CD4-positive, alpha-beta T cell treated with Interleukin-4 for 1 hour (primary cell): ENCODE measurements at regions not wholly inside any gene's neighbourhood (a gene's known extent, or its start where the extent isn't known, plus 50 kb on each side); places are given as distances from the start of the nearest gene placed in this dataset.
"Not testable (repeated sequence)": the region's sequence is repeated elsewhere in the genome, so short reads cannot be mapped to it uniquely, and the experiment has no call there.

Experiments
- DNase-seq, 2 donors: peaks; one replicate each; pipeline ENCODE4 v3.0.0-alpha.2; 2020 to 2022

DNA sequence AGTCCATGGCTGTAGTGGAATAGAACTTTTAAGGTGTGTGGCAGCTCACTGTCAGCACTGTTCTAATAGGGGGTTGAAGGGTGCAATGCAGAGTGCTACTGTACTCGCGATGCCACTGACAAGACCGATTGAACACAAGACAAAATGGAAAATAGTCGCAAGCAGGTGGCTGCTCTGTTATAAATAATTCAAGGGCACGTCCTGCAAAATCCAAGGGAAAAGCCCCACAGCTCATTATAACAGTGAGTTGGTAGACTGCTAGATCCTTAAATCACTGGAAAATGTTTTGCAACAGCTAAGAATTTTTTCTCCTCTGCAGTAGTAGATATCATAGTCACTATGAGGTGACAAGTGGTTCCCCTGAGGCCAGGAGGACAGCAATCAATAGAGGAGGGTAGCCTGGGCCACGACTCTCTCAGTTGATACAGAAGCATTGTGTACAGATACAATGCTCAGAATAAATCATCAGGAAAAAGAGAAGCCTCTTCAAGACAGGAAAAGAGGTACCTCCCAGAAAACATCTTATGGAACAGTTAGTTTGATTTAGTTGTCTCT lies 926.3 kb downstream of the TLE4 start:
- DNase-seq: no peak

DNA sequence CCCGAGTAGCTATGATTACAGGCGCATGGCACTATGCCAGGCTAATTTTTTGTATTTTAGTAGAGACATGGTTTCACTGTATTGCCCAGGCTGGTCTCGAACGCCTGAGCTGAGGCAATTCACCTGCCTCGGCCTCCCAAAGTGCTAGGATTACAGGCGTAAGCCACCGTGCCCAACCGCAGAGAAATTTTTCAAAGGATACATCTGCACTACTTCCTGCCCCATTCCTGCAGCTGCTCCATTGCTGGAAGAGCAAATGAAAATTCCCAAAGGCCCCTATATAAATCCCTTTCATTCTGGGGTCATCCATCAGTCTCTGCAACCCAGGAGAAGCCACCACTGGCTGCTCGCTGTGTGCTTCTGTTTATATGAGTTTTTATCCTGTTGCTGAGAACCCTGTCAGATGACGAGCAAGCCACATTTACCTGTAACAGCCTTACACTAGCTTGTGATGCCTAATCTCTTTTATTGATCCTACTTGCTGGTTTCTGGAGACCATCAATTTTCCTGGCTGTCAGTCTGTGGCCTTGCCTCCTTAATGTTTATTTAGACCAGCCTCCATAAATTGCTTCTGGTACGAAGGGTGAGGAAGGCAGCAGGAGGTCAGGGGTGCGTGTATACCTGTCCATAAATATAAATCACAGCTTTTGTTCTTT lies 925.3 kb downstream of the TLE4 start:
- no peak for DNase-seq

DNA sequence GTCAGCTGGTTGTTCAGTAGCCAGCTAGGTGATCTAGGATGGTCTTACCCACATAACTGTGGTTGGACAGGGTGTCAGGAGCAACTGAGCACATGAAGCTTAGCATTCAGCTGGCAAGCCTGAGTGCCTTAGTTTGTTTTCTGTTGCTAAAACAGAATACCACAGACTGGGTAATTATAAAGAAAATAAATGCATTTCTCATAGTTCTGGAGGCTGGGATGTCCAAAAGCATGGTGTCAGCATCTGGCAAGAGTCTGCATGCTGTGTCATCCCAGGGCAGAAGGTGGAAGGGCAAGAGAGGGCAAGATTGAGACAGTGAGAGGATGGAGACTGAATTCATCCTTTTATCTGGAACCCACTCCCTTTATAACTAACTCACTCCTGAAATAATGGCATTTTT lies 921.5 kb downstream of the TLE4 start:
- DNase-seq: no peak

DNA sequence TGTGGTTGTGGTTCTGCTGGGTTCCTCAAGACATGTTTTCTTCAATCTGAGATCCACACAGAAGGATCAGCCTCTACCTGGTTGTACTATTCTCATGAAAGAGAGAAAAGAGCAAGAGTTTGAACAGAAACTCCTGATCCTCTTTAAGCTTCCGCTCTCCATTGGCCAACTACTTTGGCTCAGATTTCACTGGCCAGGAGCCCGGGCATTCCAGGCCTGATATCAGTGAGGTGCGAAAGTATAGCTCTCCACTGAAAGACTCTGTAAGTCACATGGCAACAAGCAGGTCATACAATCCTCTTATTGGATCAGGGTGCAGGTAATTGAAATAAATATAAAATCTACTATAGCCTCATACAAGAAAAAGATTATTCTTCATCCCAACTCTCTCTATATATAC lies 920.5 kb downstream of the TLE4 start:
- no peak for DNase-seq

DNA sequence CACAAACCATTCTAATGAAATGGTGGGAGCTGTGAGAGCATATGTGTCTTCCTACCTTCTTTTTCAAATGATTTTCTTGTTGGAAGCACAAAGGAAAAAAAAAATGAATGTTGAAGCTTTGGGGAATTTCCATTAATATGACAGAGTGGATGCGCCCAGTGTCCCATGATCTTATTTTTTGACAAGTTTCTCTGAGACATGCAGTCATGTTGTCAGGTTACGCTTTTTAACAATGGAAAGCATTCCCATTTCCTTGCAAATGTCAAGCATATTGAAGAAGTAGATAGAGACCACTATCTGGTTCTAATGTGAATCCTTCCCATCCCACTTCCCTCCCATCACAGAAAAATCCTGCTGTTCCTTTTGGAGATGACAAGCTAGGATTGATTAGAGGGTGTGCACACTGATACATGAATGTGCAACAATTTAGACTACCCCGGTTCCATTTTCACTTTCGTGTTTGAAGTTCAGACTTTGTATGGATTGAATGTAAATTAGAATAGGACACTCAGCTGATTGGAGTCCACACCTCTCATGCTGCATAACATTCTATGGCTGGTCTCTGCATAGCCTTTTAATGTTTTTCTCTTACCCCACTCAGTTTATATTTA lies 919.4 kb downstream of the TLE4 start:
- DNase-seq: no peak

DNA sequence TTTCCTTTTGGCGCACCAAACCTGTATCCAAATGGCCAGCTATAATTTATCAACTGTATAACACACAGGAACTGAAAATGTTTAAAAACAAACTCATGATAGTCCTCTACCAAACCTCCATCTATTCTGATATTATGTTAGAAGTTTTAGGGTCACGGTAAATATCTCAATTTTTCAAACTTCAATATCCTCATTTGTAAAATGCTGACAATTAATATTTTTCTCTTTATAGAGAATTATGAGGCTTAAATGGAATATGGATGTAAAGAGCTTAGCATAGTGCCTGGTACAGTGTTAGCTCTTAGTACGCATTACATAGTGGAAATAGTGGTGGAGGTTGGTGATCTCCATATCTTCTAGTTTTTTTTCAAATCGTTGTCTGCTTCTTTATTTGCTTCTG lies 917.6 kb downstream of the TLE4 start:
- no peak for DNase-seq

DNA sequence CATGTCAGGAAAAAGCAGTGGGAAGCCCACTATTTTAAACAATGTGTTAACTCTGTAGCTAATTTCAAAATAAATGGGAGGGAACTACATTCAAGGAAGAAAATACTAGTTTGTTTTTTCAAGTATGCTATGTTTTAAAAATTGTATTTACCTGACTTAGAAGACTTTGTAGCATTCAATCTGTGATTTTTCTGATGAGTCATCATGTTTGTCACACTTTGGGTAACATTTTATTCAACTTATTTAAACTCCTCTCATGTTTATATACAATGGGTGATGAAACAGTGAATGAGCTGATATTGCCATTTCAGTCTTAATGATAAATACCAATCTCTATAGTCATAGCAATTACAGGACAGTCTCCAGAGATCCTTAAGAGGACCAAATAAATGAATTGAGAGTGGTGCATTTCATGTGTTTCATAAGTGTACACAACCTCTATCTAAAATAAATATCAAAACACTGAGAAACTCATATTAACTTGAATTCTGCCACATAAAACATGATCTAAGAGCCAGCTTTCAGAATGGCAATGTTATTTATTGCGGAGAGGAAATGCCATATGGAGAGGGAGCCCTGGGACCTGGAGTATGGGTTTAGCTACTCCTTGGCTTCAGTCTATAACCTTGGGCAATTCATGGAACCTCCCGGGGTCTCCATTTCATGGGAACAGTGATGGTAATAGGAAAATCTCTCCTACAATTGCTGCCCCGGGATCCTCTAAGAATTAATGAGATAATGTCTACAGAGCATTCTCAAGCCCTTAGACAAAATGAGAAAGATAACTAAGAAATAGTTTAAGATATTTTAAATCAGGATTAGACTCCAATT lies 913.9 kb downstream of the TLE4 start:
- no peak for DNase-seq

DNA sequence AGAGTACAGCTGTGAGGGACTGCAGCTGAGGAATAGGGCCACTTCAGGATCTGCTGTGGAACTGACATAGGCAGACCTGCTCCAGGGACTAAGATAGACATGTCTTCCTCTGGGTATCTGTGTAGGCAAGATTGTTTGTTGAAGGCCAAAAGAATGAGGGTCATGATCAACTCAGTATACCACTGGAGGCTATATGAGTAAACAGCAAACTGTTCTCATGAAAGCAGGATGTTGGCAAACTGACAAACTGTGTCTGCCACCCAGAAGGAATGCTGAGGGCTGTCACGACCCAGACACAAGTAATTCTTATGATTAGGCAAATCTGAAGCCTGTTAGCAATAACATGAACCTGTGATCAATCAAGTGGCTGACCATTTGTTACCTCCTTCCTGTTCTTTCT lies 910.5 kb downstream of the TLE4 start:
- not testable (repeated sequence) for DNase-seq

DNA sequence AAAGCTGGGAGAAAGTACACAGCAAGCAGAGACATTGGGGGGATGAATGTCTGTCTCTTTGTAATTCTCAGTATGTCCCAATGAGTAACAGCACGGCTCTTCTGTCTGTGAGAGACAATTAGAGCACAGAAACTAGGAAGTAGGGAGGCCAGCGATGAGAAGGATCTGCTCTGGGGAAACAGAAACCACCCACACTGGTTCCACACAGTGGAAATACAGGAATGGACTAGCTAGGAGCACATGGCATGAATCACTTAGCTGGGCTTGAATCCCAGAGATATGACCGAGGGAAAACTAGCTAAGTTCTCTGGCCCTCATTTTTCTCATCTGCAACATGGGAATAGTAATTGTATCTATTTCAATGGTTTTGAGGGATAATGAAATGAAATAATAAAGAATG lies 895.9 kb downstream of the TLE4 start:
- DNase-seq: no peak

DNA sequence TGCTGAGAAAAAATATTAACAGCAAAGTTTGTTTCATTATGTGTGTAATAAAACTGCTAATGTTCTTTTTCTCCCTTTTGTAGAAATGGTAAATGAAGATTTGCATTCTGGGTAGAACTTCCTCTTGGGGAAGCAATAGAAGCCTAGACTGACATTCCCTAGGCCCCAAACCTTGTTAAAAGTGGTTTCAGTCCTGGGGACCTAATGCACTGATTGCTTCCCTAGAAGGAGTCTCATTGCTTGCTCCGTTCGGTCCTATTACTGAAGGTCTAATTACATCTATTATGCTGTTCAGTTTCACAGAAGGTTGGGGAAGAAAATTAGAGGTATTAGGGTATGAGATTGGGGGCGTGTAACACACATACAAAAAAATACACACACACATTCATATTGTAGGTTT lies 893.8 kb downstream of the TLE4 start:
- DNase-seq: no peak

DNA sequence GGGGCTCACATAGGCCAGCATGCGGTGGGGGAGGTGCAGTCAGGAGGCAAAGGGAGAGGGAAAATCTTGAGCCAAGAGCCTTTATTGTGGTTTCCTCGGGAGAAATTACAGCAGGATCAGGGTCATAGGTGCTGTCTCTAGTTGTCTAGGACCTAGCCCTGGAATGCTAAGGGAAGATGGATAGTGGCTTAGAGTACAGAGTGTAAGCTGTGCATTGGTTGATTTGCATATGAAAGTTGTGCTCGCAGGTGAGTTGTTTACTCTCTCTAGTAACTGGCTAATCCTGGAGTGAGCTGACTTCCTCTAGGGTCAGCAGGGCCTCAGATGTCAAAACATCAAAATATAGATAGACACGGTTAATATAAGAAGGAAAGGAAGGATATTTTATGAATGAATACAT lies 877.7 kb downstream of the TLE4 start:
- DNase-seq: no peak

DNA sequence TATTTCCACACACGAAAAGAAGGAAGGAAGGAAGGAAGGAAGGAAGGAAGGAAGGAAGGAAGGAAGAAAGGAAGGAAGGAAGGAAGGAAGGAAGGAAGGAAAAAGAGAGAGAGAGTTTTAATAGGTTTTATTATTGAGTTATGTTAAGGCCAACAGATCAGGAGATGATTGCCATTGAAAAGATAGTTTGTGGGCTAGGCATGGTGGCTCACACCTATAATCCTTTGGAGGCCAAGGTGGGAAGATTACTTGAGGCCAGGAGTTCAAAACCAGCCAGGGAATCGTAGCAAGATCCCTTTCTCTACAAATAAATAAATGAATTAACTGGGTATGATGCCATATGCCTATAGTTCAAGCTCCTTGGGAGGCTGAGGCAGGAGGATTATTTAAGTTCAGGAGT lies 877.2 kb downstream of the TLE4 start:
- DNase-seq: no peak

DNA sequence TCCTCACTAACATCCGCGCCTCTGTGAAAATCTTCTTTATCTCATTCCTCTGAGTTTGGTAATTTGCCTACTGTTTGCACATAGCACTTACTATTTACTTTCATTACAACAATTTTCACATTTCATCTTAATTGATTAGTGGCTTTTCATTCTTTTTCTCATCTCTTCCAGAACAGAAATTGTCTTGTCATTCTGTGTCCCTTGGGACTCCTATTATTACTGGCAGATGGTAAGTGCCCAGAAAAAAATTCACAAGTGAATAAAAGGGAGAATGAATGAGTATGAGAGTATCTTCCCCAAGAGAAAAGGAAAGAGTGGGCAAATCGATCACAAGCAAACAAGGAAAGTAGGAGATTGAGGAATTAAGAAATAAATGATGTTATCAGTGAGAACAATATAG lies 876.1 kb downstream of the TLE4 start:
- no peak for DNase-seq

DNA sequence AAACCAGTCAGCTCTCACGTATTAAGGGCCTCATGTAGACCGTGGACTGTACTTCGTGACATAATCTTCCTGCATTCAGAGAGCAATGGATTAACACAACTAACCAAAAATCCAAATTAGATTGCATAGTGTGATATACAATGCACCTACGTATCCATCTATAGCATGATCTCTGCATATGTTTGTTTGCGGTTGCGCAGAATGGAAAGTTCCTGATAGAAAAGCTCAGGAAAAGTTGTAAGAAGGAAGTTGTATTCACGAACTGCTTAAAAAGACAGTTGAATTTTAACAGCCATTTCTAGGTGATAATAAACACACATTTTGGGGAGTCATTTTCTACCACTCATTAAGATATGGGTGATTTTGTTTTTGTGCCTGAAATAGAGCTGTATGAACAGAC lies 869.0 kb downstream of the TLE4 start:
- no peak for DNase-seq

DNA sequence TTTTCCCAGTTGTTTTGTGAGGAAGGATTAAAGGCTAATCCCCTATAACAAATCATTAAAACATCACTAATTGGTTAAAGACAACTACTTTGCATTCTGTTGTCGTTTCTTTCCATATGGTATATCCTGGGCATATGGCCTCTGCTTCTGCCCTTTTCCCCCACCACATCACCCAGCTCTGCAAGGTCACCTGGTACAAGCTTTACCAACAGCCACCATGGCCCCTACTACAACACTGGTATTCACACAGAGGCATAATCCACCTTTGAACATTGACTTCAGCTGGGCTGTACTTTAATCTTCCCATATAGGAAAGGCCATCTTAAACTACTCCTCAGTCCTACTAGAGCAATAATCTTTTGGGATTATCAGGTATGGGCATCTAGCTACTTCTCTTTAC lies 866.1 kb downstream of the TLE4 start:
- DNase-seq: no peak

DNA sequence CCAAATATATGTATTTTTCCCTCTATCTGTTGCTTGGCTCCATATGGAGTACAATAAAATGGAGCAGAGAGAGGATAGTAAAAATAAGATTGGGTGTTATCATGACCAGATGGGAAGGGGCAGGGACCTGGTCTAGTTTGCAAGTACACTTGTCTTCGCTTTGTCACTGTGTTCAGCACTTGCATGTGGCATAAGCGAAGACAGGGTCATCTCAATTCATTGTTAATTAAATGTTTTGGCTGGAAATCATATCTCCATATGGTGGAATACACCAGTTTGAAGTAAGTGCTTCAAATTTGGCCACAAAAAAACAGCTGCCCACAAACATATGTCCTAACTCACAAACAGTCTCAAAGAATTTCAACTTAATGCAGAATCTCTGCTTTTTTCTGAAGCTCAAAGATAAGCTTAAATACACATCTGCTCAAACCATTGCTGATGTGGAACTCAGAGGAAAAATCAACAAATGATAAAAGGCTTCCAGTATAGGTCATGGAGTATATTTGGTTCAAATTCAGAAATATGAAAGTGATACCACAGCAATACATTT lies 865.4 kb downstream of the TLE4 start:
- DNase-seq: no peak

DNA sequence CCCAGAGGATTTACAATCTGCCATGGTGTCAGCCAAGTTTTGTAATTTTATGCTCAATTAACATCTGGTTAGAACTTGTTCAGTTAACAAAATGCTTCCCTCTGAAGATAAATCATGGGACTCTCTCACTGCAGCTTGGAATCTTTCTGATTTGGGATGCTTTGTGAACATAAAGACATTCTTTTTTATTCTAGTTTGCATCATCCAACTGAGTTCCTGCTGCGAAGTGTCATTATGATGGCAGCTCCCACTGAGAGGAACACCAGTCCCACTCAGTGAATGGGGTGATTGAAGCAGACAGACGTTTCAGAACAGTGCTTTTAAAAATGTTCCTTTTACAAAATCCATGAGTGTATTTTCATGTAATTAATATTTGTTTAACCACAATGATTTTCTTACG lies 863.8 kb downstream of the TLE4 start:
- DNase-seq: no peak

DNA sequence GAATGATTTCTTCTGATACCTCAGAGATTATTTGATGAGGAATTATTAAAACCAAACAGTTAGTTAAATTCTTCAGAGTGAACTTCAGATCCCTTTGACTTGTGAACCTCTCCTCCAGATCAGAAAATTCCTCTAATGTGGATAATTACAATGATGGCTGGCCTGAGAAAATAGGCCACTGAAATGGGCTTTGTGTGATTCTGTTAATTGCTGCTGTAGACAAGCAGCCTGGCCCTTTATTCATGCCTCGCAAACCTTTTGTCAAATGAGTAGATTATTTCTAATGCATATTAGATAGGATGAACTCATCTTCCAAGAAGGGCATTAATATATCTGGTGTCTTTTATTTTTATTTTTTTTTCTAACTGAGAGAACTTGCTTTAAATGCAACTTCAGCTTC lies 855.2 kb downstream of the TLE4 start:
- no peak for DNase-seq

DNA sequence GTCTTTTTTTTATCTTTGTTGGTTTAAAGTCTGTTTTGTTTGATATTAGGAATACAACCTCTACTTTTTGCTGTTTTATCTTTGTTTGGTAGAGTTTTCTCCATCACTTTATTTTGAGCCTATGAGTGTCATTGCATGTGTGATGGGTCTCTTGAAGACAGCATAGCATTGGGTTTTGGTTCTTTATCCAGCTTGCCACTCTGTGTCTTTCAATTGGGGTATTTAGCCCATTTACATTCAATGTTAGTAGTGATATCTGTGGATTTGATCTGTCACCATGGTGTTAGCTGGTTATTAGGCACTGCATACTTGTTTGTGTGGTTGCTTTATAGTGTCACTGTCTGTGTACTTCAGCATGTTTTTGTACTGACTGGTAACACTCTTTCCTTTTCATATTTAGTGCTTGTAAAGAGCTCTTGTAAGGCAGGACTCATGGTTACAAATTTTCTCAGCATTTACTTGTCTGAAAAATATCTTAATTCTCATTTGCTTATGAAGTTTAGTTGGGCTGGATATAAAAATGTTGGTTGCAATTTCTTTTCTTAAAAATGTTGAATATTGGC lies 845.5 kb downstream of the TLE4 start:
- no peak for DNase-seq

DNA sequence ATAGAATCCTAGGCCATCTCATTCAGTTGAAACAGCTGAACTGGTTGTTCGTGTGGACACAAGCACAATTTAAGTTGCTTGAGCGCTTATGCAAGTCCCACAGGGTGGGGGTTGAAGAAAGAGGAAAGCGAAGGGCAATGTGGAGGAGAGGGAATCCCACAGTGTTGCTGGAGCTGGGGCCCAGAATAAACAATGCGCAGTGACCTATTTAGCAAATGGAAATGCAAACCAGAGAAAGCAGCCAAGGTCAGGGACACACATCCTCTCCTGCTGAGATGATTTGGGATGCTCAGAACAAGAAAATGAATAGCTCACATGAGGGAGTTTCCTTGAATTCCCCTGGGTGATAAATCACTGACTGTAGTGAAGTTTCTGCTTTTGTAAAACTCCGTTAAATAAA lies 838.3 kb downstream of the TLE4 start:
- DNase-seq: no peak

DNA sequence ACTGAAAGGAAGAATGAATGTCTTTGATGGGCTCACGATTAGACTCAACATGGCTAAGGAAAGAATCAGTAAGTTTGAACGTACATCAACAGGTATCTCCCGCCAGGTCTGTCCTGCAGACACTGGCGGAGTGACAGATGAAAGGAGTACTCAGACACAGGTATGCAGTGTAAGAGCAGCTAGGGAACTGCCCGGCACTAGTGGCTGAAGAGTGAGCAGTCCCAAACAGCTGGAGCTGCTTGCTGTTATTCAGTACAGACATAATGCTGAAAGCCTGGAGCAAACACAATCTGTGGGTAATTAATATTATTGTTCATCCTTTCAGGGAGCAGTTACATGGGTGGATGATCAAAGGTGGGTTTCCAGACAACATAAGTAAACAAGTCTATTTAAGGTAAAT lies 835.5 kb downstream of the TLE4 start:
- DNase-seq: no peak

DNA sequence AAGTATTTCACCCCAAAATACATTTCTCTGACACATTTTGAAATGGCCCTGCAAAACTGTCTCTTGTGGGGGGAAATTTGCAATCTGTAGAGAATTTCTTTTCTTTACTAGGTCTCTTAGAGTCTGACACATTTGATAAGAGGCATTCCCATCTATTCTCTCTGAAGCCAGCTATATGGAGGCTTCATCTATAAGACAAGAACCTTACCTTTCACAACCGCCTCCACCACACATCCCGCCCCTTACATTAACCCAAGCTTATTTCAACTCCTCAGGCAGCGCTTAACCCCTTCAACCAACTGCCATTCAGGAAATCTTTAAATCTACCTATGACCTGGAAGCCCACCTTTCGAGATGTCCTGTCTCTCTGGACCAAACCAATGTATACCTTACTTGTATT lies 829.5 kb downstream of the TLE4 start:
- no peak for DNase-seq

DNA sequence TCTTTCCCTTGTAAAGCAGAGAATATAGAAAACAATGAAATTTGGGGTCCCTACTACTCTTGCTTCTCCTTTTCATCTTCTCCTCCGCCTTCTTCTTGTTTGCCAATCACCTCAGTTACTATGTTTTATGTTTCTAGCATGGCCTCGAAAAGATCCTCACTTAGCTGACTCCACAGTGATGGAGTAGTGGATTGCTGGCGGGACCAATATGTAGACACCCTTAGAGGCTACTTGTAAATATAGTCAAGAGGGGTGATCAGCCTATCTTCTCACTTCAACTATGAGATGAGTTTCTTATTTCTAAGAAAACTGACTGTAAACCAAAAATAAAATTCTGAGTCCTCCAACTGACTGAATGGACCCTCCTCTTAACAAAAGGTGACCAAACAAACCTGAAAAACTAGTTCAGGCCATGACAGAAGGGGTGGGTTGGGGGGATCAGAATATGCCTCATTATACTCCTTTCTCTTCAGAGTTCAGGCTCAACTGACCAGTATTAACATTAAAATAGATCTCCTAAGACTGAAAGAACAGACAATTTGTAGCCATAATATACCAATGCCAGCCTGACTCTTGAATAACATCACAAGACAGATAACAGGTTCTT lies 829.0 kb downstream of the TLE4 start:
- no peak for DNase-seq
